Tibial artery (tissue), 4 donors: ENCODE measurements at regions not wholly inside any gene's neighbourhood (a gene's known extent, or its start where the extent isn't known, plus 50 kb on each side); places are given as distances from the start of the nearest gene placed in this dataset.

Source experiments
- DNase-seq, 2 donors: peaks; one replicate each; pipeline ENCODE4 v3.0.0-alpha.2; 2019
- H3K27ac ChIP-seq, 2 donors: fragments of 200-600 bp; sonication (generic) in 1 of 2; 1 replicate in 1 of 2; 2 replicates in 1 of 2; pipeline ENCODE4 v1.5.1; 2018 to 2019; ENCODE audit warnings: mild to moderate bottlenecking in 1 of 2
- H3K27me3 ChIP-seq, 2 donors: fragments of 200-600 bp; sonication (generic) in 1 of 2; one replicate each; pipeline versions ENCODE4 v1.5.1 to v1.6.0; 2016 to 2019
- H3K36me3 ChIP-seq, 3 donors: fragments of 200-600 bp; sonication (generic) in 2 of 3; one replicate each; pipeline ENCODE4 v1.5.1; 2016 to 2019; ENCODE audit warnings: mild to moderate bottlenecking in 2 of 3
- H3K4me1 ChIP-seq, 4 donors: fragments of 200-600 bp; sonication (generic) in 2 of 4; 1 replicate in 3 of 4; 2 replicates in 1 of 4; pipeline ENCODE4 v1.5.1; 2016 to 2019
- H3K4me3 ChIP-seq, 2 donors: fragments of 200-600 bp; sonication (generic) in 1 of 2; 1 replicate in 1 of 2; 2 replicates in 1 of 2; pipeline ENCODE4 v1.5.1; 2018 to 2019; ENCODE audit warnings: mild to moderate bottlenecking in 2 of 2
- H3K9me3 ChIP-seq, 3 donors: fragments of 200-600 bp; sonication (generic) in 1 of 3; one replicate each; pipeline ENCODE4 v1.5.1; 2016 to 2019
- intact Hi-C: fragments of 100-400 bp; cut with DNase I; formaldehyde crosslinking; loops from one replicate; pipeline ENCODE4 v1.15.0; 2023; ENCODE audit warnings: low total_unique reads
- TF ChIP-seq, protein P1 (sequence below), 2 experiments: fragments of 200-600 bp in 1 of 2; fragments of 450-650 bp in 1 of 2; IDR thresholded peaks; one replicate each; pipeline ENCODE4 v1.5.1; 2017 to 2019; ENCODE audit warnings: antibody characterized with exemption in 2 of 2, mild to moderate bottlenecking in 1 of 2, moderate library complexity in 1 of 2

DNA sequence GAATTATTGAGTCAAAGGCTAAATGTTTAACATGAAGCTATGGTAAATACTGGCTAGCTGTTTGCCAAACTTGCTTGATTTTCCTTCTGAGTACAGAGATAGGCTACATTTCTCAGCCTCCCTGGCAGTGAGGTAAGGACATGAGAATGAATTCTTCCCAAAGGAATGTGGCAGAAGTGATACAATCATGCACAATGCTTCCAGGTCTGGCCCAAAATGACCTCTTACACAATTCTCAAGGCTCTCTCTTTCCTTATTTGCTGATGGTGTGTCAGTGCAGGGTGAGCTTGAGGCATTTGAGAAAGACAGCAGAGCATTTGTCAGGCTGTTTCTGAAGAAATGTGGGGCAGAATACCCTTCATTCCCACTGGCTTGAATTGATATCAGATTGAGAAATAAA is 95.6 kb upstream of the NABP1 start:
- no peak for DNase-seq
- intact Hi-C loops, result no loop called here
- Histone ChIP-seq H3K4me1 (no peaks in the 10 kb centered on the region), H3K27me3 (no peaks in the 10 kb centered on the region), H3K9me3 (no peaks in the 10 kb centered on the region), H3K36me3 (no peaks in the 10 kb centered on the region), H3K27ac (no peak overlapping the region), H3K4me3 (no peak overlapping the region)
- TF ChIP-seq, protein P1, sequence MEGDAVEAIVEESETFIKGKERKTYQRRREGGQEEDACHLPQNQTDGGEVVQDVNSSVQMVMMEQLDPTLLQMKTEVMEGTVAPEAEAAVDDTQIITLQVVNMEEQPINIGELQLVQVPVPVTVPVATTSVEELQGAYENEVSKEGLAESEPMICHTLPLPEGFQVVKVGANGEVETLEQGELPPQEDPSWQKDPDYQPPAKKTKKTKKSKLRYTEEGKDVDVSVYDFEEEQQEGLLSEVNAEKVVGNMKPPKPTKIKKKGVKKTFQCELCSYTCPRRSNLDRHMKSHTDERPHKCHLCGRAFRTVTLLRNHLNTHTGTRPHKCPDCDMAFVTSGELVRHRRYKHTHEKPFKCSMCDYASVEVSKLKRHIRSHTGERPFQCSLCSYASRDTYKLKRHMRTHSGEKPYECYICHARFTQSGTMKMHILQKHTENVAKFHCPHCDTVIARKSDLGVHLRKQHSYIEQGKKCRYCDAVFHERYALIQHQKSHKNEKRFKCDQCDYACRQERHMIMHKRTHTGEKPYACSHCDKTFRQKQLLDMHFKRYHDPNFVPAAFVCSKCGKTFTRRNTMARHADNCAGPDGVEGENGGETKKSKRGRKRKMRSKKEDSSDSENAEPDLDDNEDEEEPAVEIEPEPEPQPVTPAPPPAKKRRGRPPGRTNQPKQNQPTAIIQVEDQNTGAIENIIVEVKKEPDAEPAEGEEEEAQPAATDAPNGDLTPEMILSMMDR (IDR thresholded peaks at IDR 0.05), result no peak

DNA sequence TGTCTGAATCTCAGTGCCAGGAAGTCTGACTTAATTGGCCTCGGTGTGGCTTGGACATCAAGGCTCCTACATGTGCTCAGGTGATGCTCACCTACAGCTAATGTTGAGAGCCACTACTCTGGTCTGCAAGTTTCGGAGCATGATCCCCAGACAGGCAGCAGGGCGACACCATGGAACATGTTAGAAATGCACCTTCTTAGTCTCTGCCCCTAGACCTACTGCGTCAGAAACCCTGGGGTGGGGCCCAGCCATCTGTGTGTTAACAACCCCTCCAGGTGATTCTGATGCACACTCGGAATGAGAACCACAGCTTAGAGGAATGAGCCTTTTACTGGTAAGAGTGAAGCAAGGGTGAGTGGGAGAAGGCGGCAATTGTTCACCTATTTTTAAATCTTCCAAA is 86.9 kb upstream of the NABP1 start:
- no peaks in the 10 kb centered on the region for H3K27me3 ChIP-seq
- TF ChIP-seq, protein P1 (IDR thresholded peaks at IDR 0.05), result no peak
- no peak for DNase-seq
- no peaks in the 10 kb centered on the region for H3K36me3 ChIP-seq
- peaks cover 0 to 5% (median 0%) of the 10 kb centered on the region in 3 donors for H3K9me3 ChIP-seq
- intact Hi-C loops, result no loop called here
- no peaks in the 10 kb centered on the region for H3K4me1 ChIP-seq
- no peak overlapping the region for H3K27ac ChIP-seq
- no peak overlapping the region for H3K4me3 ChIP-seq

DNA sequence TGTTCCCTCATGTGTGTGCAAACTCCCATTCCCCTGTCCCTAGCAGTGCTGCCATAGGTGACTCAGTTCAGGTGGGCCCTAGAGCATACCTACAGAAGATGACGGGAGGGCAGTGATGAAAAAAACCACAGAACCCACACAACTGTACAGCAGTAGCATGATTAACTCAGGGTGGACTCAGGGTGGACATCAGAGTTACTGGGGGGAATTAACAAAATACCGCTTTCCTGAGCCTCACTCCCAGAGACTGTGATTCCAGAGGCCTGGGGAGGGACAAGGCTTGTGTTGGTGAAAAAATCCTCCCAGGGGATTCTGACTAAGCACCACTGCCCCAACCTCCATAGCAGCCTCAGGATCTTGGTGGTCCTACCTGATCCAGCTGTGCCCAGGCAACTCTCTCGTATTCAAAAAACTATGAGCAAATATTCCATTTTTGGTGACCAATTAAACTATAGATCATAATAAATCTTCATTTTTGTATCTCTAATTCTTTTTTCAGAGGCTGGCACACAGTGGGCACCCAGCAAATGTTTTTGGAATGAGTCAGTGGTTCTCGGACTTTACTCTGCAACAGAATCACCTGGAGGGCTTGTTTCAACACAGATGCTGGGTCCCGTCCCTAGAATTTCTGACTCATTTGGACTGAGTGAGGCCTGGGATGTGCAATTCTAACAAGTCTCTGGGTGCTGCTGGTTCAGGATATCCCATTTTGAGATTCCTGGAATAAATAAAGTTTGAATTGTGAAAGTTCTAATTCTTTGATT is 84.1 kb upstream of the NABP1 start:
- H3K27me3 ChIP-seq, result no peaks in the 10 kb centered on the region
- H3K36me3 ChIP-seq, result no peaks in the 10 kb centered on the region
- no peak overlapping the region for H3K4me3 ChIP-seq
- TF ChIP-seq, protein P1 (IDR thresholded peaks at IDR 0.05), result no peak
- intact Hi-C loops, result no loop called here
- peaks cover 0 to 5% (median 0%) of the 10 kb centered on the region in 3 donors for H3K9me3 ChIP-seq
- no peaks in the 10 kb centered on the region for H3K4me1 ChIP-seq
- DNase-seq, result no peak
- H3K27ac ChIP-seq, result no peak overlapping the region

DNA sequence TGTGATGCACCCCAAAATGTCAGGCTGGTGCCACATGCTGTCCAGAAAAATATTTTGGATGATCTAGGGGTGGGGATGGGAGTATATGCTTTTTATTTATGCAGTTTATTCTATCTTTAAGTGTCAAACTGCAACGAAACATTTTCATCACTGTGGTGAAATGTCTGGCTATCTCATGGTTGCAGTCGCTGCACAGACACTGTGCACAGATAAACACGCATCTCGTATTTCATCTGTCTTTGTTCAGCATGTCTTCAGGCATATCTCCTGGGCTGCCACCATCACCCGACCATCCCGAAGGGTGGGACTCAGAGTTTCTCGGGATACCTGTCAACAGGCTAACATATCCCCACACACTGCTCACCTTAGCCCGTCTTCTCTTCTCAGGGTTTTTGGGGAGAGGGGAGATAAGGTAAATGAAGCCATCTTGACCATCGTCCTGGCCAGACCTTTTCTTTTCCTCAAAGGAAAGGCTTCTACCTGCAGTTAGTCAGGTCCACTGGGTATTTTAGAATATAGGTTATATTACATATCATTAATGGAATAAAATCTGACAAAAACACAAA is 80.7 kb upstream of the NABP1 start:
- intact Hi-C loops, result no loop called here
- H3K4me1 ChIP-seq, result no peaks in the 10 kb centered on the region
- no peaks in the 10 kb centered on the region for H3K27me3 ChIP-seq
- TF ChIP-seq, protein P1 (IDR thresholded peaks at IDR 0.05), result no peak
- no peak overlapping the region for H3K4me3 ChIP-seq
- H3K9me3 ChIP-seq, result peaks cover 0 to 1% (median 0%) of the 10 kb centered on the region in 3 donors
- no peak overlapping the region for H3K27ac ChIP-seq
- no peak for DNase-seq
- no peaks in the 10 kb centered on the region for H3K36me3 ChIP-seq

DNA sequence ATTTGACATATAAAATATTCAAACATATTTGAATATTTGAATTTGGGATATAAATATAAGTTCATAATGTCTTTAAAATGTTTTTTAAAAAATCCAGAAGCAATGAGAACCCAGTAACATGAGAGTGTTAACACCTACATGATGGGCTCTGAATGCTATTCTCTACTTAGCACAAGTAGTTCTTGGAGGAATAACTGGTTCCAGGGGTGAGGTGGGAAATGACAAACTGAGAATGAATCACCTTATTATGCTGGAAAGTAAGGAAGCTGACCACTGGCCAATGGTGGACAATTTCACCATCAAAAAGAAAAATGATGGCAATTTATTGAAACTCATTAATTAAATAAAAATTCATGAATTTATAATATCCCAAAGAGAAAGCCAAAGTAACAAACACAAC is 79.6 kb upstream of the NABP1 start:
- Histone ChIP-seq H3K36me3 (no peaks in the 10 kb centered on the region), H3K27ac (no peak overlapping the region), H3K4me1 (no peaks in the 10 kb centered on the region), H3K9me3 (no peaks in the 10 kb centered on the region), H3K4me3 (no peak overlapping the region), H3K27me3 (no peaks in the 10 kb centered on the region)
- TF ChIP-seq, protein P1 (IDR thresholded peaks at IDR 0.05), result no peak
- intact Hi-C loops, result no loop called here
- DNase-seq, result no peak
